ENCODE measurements at regions not wholly inside any gene's neighbourhood (a gene's known extent, or its start where the extent isn't known, plus 50 kb on each side); places are given as distances from the start of the nearest gene placed in this dataset.
A peak's percentile ranks its signal among the peaks of the same experiment; 100 is the strongest.

DNA sequence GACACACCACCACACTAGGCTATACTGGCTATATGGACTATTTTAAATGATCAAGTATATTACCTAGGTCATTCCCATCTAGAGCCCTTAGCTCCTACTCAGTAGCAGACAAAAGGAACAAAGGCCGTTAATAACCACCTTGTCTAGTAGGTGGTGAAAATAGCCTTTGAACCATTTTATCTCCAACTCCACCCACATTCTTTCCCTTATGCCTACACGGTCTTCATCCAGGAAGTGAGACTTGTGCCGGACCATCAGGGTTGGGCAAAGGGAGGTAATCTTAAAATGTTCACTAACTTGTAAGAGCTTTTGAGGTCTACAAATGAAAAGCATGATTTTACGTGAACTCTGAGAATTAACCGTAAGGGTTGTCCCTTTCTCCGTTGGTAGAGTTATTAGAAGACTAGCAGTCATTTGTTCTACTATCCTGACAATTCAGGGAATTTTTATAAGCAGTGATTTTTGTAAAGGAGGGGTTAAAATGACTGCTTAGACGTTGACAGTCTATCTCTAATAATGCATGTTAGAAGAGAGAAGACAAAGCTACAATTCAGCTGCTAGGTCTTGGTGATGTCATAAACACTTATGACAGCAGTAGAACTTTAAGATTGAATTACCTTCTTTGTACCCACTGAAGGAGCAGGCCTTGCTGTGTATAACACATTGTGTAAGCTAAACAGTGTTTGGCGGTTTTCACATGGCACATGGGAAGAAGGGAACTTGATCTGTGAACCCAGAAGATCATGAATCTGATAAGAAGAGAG is 371.8 kb upstream of the JAG1 start:
- DNase-seq: no peak

DNA sequence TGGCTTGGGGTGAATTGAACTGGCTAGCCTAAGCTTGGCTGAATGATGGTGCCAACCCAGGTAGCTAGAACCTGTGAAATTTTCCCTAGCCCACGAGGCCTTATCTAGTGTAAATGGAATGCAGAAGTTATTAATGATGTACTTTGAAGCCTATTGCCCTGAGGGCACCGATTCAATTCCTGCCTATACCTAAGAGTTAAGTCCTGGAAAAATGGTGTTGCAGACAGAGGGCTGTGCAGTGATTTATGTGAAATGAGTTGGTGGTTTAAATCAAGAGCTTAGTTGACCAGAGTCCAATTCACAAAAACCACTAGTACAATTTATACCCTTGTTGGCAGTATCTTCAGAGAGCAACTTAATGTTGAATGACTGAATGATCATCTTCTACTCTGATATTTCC is 373.8 kb upstream of the JAG1 start:
- DNase-seq: no peak

DNA sequence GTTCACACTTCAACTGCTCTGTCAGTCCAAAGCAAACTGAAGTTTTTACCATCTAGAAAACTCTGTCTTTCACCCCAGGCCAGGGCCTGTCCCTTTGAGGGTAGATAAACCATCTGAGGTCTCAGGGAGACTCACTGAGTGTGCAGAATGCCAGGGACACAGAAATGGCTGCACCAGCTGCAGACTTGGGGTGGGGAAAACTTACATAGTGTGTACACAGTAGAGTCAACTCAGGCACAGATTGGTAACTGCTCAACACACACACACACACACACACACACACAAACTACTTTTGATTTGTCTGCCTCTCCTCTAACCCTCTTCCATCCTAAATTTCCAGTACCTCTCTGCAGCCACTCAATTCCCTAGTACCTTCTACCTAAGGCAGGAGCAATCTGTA is 374.9 kb upstream of the JAG1 start:
- DNase-seq: no peak

DNA sequence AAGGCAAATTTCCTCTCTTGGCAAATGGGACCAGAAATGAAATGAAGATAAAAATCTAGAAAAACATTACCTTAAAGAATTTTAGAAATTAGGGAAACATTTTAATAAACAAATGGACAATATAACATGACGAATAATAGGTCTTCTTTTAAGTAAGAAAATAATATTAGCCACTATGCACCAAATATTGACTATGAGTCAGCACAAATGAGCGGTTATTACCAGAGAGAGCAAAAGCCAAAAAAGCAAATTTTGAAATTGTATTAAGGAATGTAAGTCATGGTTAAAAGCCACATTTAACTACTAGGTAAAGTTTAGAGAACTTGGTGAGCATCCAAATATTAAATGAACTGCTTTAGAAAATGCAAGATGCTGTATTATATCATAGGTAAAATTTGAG is 376.6 kb upstream of the JAG1 start:
- no peak for DNase-seq

DNA sequence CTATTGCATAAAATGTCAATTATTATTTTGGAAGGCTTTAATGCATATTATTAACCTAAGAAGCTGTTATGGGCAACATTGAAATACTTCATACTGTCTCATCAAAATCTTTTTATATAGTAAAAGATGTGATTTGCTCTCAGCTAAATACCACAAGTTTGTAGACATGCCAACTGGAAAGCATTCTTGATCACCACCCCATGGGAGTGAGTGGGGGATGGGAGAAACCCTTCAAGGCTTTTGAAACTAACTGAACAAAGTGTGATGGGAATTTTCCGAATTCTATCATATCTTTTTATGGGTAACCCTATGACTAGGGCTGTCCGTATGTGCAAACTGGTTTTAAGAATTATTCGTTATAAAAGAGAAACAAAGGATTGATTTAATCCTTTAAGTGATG is 377.3 kb upstream of the JAG1 start:
- DNase-seq: no peak

DNA sequence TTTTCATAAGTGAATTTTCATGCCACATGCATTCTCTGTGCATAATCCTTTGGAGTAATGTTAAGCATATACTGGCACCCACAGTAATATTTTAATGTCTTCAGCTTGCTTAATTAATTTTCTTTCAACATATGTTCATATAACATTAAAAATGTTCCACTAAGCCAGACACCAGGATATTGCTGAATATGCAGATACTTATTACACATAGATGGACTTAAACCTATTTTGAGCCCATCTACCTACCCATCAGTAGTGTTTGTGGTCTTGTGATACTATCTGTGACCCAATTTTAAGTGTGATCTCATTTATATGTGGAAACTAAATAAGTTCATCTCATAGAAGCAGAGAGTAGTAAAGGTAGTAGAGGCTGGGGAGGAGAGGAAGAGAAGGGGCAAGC is 379.5 kb upstream of the JAG1 start:
- no peak for DNase-seq

DNA sequence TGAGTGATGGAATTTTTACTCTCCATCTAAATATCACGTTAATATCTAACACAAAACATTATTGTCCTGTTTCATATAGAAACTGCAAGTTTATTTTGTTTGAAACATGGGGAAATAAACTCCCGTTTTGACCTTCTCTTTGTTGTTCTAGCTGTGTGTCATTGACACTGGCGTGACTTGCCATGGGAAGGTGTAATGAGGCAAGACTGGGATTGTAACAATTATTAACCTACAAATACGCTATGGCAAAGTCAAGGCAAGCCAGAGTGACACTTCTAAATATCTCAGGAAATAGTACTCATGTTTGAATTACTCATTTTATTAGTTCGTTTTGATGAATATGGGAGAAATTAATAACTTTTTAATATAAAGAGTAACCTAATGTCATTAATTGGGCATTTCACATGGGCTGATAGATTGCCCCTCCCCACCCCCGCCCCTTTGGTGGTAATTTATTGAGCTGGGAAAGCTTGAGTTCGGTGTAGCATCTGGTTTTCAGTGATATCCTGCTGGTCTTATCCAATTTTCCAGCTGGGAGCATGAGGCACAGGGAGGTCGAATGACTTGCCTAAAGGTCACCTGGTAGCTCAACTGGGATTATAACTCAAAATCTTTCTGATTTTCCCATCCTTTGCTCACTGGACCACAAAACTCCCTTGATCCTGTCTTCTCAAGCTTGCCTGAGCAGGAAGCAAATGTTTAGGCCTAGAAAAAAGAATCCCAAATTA is 380.6 kb upstream of the JAG1 start:
- peak; percentile 41 for DNase-seq

DNA sequence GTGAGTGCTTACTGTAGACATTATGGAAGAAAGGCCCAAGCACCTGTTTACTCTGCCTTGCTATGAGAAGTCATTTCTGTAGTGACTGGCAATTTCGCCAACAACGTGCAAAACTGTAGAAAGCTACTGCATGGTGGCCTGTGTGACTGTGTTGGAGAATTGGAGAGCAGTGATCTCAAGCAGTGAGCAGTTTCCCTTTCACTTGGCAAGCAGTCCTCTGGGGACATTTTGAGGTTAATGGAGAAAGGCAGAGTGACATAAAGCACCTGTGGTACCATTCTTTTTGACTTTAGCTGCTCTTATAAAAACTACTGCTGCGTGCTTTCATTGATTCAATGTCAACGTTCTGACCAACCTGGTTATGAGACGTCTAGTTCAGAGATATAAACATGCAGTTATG is 382.6 kb upstream of the JAG1 start:
- no peak for DNase-seq

DNA sequence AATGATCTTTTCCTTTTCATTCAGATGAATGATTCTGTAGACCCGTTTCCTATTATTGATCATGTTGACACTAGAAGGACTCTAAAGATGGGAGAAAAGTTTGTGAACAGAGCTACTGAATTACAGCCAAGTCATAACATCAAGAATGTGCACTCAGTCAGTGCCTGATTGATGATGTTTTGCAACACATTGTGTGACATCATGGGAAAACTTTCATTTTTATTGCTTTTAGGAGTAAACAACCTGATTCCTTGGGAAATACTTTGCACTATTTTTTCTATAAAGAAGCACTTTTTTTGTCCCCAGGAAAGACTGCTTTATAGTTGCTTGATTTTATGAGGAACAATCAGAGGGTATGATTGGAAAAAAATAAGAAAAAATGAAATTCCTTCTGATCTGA is 383.8 kb upstream of the JAG1 start:
- DNase-seq: no peak

DNA sequence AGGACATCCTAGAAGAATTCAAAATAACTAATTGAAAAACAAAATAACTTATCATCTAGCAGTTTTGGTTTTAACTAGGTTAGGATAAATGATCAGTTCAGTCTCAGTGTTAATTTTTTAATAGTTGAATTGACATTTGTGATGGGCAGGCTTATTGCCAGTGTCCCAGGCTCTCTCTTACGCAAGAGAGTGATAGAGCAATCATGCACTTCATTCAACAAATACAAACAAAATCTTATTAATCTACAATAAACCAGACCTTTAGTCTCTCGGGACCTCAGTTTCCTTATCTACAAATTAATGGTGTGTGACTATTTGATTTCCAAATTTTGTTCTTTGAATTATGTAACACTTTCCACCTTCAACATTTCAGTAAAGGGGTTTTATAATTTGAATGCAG is 385.9 kb upstream of the JAG1 start:
- DNase-seq: no peak

DNA sequence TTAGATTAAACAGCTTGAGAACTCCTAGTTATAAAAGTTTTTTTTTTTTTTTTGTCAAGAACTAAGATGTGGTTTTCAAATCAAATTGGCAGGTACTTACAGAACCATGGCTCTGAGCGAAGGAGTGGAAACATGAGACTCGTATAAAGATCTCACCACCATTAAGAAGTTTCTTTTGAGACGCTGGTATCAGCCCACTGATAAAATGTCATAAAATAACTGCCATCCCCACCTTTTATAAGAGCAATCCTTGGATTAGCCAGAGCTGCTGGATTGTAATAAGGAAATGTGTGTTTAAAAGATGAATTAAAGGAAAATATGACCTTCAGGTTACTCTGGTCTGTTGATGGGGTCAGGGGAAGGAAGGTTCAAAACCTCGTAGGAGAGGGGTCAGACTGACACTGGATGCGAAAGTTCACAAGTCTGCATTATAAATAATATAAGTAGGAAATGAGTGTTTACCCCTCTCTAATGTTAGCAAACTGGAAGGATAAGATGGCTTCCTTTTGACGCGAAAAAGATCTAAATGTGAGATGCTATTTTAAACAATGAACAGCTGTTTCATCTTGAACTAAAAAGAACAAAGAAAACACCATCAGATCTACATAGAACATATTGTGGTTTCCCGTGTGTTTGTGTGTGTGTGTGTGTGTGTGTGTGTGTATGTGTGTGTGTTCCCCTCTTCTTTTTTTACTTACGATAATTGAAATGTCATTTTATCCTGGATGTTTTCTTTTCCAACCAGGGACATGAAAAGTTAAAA is 386.8 kb upstream of the JAG1 start:
- no peak for DNase-seq

DNA sequence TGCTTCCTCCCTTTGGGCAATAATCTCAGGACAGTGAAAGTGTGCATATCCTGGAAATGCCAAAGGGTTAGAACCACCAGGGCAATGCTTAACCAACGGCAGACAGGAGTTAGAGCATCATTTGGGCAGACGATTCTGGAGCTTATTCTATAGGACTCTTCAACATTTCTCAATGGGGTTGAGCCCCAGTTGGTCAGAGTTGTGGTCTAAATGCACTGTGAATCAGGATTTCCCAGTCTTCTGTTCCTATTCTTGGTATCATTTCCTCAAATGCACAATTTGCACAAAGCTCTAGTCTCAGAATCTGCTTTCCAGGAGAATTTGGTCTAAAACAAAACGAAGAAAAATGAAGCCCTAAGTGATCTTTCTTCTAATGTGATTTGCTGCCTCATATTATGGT is 389.6 kb upstream of the JAG1 start:
- no peak for DNase-seq

DNA sequence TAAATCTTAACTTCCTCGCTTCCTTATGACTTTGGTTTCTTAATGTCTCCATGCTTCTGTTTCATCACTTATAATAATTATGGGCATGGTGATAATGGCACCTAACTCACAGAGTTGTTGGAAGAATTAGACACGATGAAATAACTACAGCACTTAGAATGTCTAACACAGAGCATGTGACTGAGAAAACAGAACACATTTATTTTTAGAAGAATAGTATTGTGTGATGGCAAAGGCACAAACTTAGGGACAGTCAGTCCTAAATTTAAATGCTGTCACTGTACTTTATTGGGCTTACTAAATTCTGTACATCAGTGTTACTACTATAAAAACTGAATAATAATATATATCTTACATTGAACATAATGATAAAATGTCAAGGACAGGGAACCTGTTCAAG is 391.1 kb upstream of the JAG1 start:
- DNase-seq: no peak

DNA sequence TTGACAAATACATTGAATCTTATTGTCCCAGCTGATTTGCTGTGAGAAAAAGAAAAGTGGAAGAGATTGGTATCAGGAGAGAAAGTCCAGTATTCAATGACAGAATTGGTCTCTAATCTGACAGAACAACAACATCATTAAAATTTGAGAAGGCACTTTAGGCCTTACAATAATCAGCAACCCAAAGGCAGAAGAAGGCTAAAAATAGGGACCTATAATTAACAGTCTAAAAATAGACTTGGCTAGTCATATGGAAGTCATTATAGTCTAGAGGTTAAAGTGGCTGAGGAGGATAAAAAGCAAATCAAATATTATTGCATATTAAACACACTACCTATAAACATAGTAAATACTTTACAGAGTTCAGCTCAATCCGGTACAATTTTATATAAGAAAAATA is 393.6 kb upstream of the JAG1 start:
- DNase-seq: no peak

DNA sequence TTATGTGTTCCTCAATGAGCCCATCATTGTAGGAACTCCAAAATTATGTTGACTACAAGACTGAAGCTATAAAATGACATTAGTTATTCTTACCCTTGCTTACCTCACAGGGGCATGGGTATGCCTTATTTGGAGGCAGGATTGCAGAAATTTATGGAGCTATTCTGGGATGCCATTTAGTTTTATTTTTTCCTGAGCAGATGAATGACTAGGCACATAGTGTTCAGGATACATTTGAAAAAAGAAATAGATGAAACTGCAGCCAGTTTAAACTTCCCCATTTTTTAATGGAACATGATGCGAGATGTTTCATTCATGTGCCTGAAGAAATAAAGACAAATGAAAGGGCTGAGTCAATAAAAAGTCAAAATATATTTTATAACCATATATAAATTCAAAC is 399.2 kb upstream of the JAG1 start:
- DNase-seq: no peak

DNA sequence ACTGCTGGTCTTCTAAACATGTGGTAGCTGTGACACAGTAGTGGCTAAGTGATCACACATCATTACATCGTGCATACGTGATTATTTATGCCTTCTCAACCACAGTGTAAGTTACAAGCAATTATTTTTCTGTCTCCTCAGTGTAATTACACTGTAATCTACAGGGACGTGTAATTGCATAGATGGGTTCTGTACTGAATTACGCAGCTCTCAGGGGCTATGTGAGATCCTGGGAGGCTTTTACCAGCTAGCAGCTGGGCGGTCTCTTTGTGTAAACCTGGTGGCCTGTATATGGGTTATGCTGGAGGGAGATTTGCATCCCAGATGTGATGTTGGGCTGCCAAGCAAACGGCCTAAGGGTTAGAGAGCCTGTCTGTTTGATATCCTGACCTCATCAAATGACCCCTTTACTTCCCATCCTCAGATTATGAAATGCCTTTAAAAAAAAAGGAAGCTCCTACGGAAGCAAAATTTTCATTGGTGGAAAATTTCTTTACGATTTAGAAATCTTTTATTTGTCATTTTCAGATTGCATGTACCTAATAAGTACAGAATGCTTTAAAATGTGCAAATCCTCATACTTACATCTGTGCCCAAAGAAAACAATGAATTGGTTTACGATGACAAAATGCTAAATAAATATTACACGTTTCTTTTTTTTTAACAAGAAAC is 402.8 kb upstream of the JAG1 start:
- DNase-seq: no peak

DNA sequence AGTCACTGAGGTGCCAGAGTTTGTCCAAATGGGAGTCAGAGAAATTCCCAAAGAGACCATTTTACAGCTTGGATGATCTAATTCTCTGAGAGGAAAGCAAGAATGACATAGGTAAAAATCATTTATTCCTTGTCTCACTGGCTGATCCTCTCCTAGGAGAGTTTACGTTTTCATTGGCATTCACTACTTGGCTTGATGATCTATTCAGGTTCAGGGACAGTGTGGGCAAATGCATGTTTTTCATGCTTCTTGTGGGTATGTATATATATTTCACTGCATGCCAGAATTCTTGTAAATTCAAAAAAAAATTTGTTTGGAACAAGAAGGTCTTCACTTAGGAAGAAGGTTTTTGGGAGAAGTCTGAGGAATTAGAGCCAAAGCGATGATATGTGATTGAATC is 403.4 kb upstream of the JAG1 start:
- no peak for DNase-seq

DNA sequence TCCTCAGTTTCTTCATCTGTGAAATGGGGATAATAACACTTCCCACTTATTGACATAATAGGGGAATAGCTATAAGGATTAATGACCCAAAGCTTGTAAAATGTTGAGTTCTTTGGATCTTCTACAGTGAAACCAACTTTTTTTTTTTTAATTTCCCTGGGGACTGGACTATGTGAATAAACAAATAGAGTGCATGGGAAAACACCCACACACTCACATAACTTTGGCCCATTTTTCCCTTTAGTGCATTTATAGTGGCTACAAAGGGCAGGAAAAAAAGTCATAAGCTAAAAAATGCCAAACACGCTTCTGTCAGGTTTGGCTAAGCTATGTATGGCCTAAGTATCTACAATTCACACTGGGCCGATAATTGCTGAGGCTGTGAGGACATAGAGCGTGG is 406.2 kb upstream of the JAG1 start:
- DNase-seq: no peak

DNA sequence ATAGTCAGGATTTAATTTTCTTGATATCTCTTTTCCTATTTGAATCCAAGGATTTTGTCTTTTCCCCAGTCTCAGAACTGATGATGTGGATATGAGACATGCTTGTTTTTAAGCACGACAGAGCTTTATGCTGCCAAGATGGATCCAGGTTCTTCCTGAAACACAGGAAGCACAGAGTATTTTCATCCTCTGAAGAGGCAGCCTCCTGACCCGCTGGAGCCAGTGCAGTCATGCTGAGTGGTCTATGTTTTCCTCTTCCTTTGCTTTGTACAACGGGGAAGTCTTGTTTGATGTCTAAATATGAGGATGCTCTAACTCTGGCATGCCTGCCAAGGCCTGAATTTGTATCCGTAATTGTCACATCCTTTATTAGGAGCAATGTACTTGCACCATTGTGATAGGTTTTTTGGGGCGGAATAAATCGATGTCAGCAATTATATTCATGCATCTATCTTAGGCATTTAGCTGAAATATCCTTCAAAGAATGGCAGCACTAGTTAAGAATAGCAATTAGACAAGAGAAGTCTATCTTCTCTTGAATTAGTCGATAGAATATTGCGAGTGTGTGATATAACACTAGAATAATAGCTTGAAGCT is 407.1 kb upstream of the JAG1 start:
- no peak for DNase-seq

DNA sequence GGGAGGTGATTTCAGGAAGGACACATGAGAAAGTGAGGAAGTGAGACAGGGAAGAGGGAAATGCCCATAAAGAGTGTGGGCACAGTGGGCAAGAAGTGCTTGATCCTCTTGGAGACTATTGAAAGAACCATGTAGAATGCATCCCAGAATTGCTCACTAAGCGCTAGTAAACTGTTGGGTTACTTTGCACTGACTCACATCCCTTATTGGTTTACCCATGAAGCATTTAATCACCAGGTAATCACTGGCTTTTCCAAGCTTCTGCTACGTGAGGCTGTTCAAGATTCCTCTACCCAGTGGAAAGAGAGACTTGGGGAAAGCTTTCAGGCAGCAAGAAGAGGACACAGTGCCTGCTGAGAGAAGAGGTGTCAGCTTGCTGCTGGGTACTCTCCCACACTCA is 410.0 kb upstream of the JAG1 start:
- DNase-seq: no peak

DNA sequence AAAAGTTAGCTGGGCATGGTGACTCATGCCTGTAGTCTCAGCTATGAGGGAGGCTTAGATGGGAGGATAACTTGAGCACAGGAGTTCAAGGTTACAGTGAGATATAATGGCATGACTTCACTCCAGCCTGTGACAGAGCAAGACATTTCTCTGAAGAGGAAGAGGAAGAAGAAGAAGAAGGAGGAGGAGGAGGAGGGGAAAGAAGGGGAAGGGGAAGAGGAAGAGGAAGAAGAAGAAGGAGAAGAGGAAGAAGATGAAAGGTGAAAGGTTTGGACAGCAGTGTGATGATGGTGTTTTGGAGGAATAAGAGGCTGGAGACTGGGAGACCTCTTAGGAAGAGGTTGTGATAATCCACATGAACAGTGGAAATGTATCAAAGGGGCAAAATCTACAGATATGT is 410.7 kb upstream of the JAG1 start:
- DNase-seq: no peak

DNA sequence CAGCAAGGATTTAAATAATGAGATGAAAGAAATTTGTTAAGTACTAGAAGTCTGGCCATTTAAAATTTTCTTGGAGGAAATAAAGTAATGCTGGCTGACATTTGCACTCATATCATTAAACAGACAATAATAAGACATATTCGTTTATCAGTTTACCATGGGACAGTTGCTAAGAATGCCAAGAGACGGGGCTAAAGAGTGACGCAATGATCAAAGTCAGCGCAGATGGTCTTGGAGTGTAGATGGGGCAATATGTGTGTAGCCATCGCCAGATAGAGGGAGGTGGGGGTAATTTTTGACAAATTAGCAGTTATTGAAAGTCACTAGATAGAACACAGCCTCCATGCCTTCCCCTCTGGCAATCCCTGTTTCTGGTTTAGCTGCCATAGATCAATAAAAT is 413.2 kb upstream of the JAG1 start:
- no peak for DNase-seq

DNA sequence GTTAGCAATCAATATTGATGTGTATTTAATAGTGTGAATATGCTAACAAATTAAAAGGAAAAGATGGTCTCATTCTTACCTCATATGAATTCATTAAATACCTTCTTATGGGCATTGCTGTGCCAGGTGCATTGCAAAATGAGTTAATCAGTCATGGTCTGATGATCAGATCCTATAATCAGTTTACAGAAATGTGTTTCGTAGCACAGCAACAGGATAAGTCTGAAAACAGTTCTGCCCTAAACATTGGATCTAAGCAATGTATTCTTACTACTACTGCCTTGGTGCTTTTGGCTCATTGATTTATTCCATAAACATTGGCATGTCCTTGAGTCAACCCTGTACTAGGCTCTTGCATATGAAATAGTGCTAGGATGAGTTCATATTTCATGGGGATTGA is 417.0 kb upstream of the JAG1 start:
- DNase-seq: no peak

Data from right kidney (tissue), 1 donor.